ENCODE measurements at regions not wholly inside any gene's neighbourhood (a gene's known extent, or its start where the extent isn't known, plus 50 kb on each side); places are given as distances from the start of the nearest gene placed in this dataset.

DNA sequence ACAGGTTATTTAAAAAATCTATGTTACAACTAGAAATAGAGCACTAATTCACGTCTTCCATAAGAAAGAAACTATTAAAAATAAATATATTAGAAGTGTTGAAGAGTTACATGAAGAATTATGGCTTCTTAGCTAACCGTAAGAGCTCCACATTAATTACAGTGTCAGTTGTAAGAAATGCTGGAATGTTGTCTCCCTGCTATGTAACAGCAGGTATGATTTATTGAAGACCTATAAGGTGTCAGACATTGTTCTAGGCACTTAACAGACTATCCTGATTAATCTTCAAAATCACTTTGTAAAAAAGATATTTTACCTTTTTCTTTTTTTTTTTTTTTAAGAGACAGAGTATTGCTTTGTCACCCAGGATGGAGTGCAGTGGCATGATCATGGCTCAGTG, 75.8 kb upstream of the NEBL start:
- no peaks in the 10 kb centered on the region for H3K36me3 Mint-ChIP-seq (ENCODE audit: low read depth)
- no peak overlapping the region for H3K27ac ChIP-seq (ENCODE audit: low read depth, low read length)
- H3K4me3 ChIP-seq (ENCODE audit: low read length) = no peak overlapping the region
- peaks cover 5% of the 10 kb centered on the region for H3K4me1 ChIP-seq (ENCODE audit: control insufficient read depth, insufficient read depth, low read length)
- H3K9ac ChIP-seq (ENCODE audit: extremely low read depth, low read length, poor library complexity, severe bottlenecking) = no peak overlapping the region
- no peak for DNase-seq
- no peaks in the 10 kb centered on the region for H3K27me3 Mint-ChIP-seq (ENCODE audit: insufficient read depth)
- no peaks in the 10 kb centered on the region for H3K36me3 ChIP-seq (ENCODE audit: control insufficient read depth, insufficient read depth, low read length)
- TF ChIP-seq CTCF (conservative IDR thresholded peaks at IDR 0.05) = no peak
- H3K4me1 Mint-ChIP-seq = peaks cover 22% of the 10 kb centered on the region
- H3K27me3 ChIP-seq (ENCODE audit: control insufficient read depth, insufficient read depth, low read length, poor library complexity, severe bottlenecking) = no peaks in the 10 kb centered on the region
- H3K27ac Mint-ChIP-seq = no peak overlapping the region
- H3K9me3 Mint-ChIP-seq = peaks cover 6% of the 10 kb centered on the region
- no peaks in the 10 kb centered on the region for H3K9me3 ChIP-seq (ENCODE audit: control insufficient read depth, low read length)
- no peak overlapping the region for H3K4me3 Mint-ChIP-seq
- WGBS, 2 experiments (ENCODE audit: insufficient coverage in 1 of 2, insufficient read length in 1 of 2) = 89 to 100% methylated on average over 1 of the region's 2 CpGs

- DNase-seq = no peak
- Mint-ChIP-seq H3K27ac (no peak overlapping the region), H3K36me3 (ENCODE audit: low read depth) (no peaks in the 10 kb centered on the region), H3K9me3 (peaks cover 6% of the 10 kb centered on the region), H3K4me1 (peaks cover 17% of the 10 kb centered on the region), H3K4me3 (no peak overlapping the region), H3K27me3 (ENCODE audit: insufficient read depth) (no peaks in the 10 kb centered on the region)
- 90 to 100% methylated on average over 1 to 2 of the region's 3 CpGs for WGBS, 2 experiments (ENCODE audit: insufficient coverage in 1 of 2, insufficient read length in 1 of 2)
- no peaks in the 10 kb centered on the region for H3K9me3 ChIP-seq (ENCODE audit: control insufficient read depth, low read length)
- H3K27me3 ChIP-seq (ENCODE audit: control insufficient read depth, insufficient read depth, low read length, poor library complexity, severe bottlenecking) = no peaks in the 10 kb centered on the region
- H3K9ac ChIP-seq (ENCODE audit: extremely low read depth, low read length, poor library complexity, severe bottlenecking) = no peak overlapping the region
- H3K4me3 ChIP-seq (ENCODE audit: low read length) = no peak overlapping the region
- TF ChIP-seq CTCF (conservative IDR thresholded peaks at IDR 0.05) = no peak
- no peak overlapping the region for H3K27ac ChIP-seq (ENCODE audit: low read depth, low read length)
- H3K4me1 ChIP-seq (ENCODE audit: control insufficient read depth, insufficient read depth, low read length) = peaks cover 5% of the 10 kb centered on the region
- H3K36me3 ChIP-seq (ENCODE audit: control insufficient read depth, insufficient read depth, low read length) = no peaks in the 10 kb centered on the region
These were observed 74.8 kb upstream of the NEBL start for GRCh38 chr10:20971901-20972300.

GRCh38 chr10:20970708-20971107, 73.6 kb upstream of the NEBL start:
- H3K4me1 ChIP-seq (ENCODE audit: control insufficient read depth, insufficient read depth, low read length) = peaks cover 5% of the 10 kb centered on the region
- no peak overlapping the region for H3K27ac Mint-ChIP-seq
- H3K4me1 Mint-ChIP-seq = peaks cover 17% of the 10 kb centered on the region
- H3K27me3 ChIP-seq (ENCODE audit: control insufficient read depth, insufficient read depth, low read length, poor library complexity, severe bottlenecking) = no peaks in the 10 kb centered on the region
- no peaks in the 10 kb centered on the region for H3K9me3 ChIP-seq (ENCODE audit: control insufficient read depth, low read length)
- peaks cover 1% of the 10 kb centered on the region for H3K9me3 Mint-ChIP-seq
- no peak overlapping the region for H3K4me3 Mint-ChIP-seq
- no peaks in the 10 kb centered on the region for H3K27me3 Mint-ChIP-seq (ENCODE audit: insufficient read depth)
- H3K36me3 ChIP-seq (ENCODE audit: control insufficient read depth, insufficient read depth, low read length) = no peaks in the 10 kb centered on the region
- 89 to 100% methylated on average over 1 to 3 of the region's 4 CpGs for WGBS, 2 experiments (ENCODE audit: insufficient coverage in 1 of 2, insufficient read length in 1 of 2)
- H3K4me3 ChIP-seq (ENCODE audit: low read length) = no peak overlapping the region
- no peak for DNase-seq
- H3K36me3 Mint-ChIP-seq (ENCODE audit: low read depth) = peaks cover under 1% of the 10 kb centered on the region
- no peak overlapping the region for H3K27ac ChIP-seq (ENCODE audit: low read depth, low read length)
- TF ChIP-seq CTCF (conservative IDR thresholded peaks at IDR 0.05) = no peak
- H3K9ac ChIP-seq (ENCODE audit: extremely low read depth, low read length, poor library complexity, severe bottlenecking) = no peak overlapping the region

Measured in endodermal cell (in vitro differentiated cells).